OCI-LY1 (cell line): ENCODE measurements at regions not wholly inside any gene's neighbourhood (a gene's known extent, or its start where the extent isn't known, plus 50 kb on each side); places are given as distances from the start of the nearest gene placed in this dataset.

Experiments
- H2AFZ ChIP-seq: fragments of 200-600 bp; sonication (generic), shearing (Covaris generic); 2 replicates; pipeline ENCODE4 v1.6.0; 2014; ENCODE audit warnings: antibody characterized with exemption, mild to moderate bottlenecking, low read length
- H3F3A ChIP-seq: fragments of 200-600 bp; sonication (generic), shearing (Covaris generic); 2 replicates; pipeline ENCODE4 v1.6.0; 2014; ENCODE audit warnings: mild to moderate bottlenecking, antibody characterized with exemption, low read length, moderate library complexity; ENCODE audit not compliant: insufficient read depth
- H3K27ac ChIP-seq: fragments of 200-600 bp; sonication (generic); 2 replicates; pipeline ENCODE4 v1.5.1; 2014; ENCODE audit warnings: low read length, mixed run types, mild to moderate bottlenecking, low read depth; ENCODE audit not compliant: poor library complexity, severe bottlenecking
- H3K27me3 ChIP-seq: fragments of 200-600 bp; sonication (generic); 2 replicates; pipeline ENCODE4 v1.6.0; 2014; ENCODE audit warnings: antibody characterized with exemption, mild to moderate bottlenecking, low read length, moderate library complexity; ENCODE audit not compliant: insufficient read depth
- H3K36me3 ChIP-seq: fragments of 200-600 bp; sonication (generic); 2 replicates; pipeline ENCODE4 v1.6.1; 2014; ENCODE audit warnings: mild to moderate bottlenecking, antibody characterized with exemption, low read length, moderate library complexity, mixed read lengths; ENCODE audit not compliant: insufficient read depth
- H3K4me1 ChIP-seq: fragments of 200-600 bp; sonication (generic); 2 replicates; pipeline ENCODE4 v1.5.1; 2014; ENCODE audit warnings: mild to moderate bottlenecking, low read length, moderate library complexity; ENCODE audit not compliant: insufficient read depth, severe bottlenecking
- H3K4me2 ChIP-seq: fragments of 200-600 bp; sonication (generic), shearing (Covaris generic); 2 replicates; pipeline ENCODE4 v1.6.1; 2014; ENCODE audit warnings: low read length
- H3K4me3 ChIP-seq: fragments of 200-600 bp; sonication (generic); 2 replicates; pipeline ENCODE4 v1.5.1; 2014; ENCODE audit warnings: low read length, low read depth, mild to moderate bottlenecking, mixed read lengths; ENCODE audit not compliant: poor library complexity, severe bottlenecking
- H3K79me2 ChIP-seq: fragments of 200-600 bp; shearing (Covaris generic); 2 replicates; pipeline ENCODE4 v1.6.1; 2016; ENCODE audit warnings: mixed run types, low read length, mixed read lengths; ENCODE audit not compliant: insufficient read depth
- H3K9ac ChIP-seq: fragments of 200-600 bp; sonication (generic), shearing (Covaris generic); 2 replicates; pipeline ENCODE4 v1.6.1; 2014; ENCODE audit warnings: mild to moderate bottlenecking, low read length, mixed read lengths
- H3K9me2 ChIP-seq: fragments of 200-600 bp; sonication (generic), shearing (Covaris generic); 2 replicates; pipeline ENCODE4 v1.6.1; 2014; ENCODE audit warnings: low read depth, mild to moderate bottlenecking, low read length, mixed read lengths
- H3K9me3 ChIP-seq: fragments of 200-600 bp; shearing (Covaris generic); 2 replicates; pipeline ENCODE4 v1.6.1; 2014; ENCODE audit warnings: low read length, mixed read lengths
- H4K20me1 ChIP-seq: fragments of 200-600 bp; sonication (generic), shearing (Covaris generic); 2 replicates; pipeline ENCODE4 v1.6.0; 2016; ENCODE audit warnings: mild to moderate bottlenecking, low read length; ENCODE audit not compliant: insufficient read depth
- EZH2 ChIP-seq: fragments of 200-600 bp; sonication (generic), shearing (Covaris generic); IDR thresholded peaks from 2 replicates; pipeline ENCODE4 v1.8.0; 2017; ENCODE audit warnings: borderline replicate concordance, mixed run types, mild to moderate bottlenecking, antibody characterized with exemption, low read length, moderate library complexity, mixed read lengths
- TF ChIP-seq, protein P1 (sequence below): fragments of 200-600 bp; sonication (generic), shearing (Covaris generic); IDR thresholded peaks from 2 replicates; pipeline ENCODE4 v1.5.1; 2017; ENCODE audit warnings: mild to moderate bottlenecking, antibody characterized with exemption, low read length, moderate library complexity, mixed read lengths

DNA sequence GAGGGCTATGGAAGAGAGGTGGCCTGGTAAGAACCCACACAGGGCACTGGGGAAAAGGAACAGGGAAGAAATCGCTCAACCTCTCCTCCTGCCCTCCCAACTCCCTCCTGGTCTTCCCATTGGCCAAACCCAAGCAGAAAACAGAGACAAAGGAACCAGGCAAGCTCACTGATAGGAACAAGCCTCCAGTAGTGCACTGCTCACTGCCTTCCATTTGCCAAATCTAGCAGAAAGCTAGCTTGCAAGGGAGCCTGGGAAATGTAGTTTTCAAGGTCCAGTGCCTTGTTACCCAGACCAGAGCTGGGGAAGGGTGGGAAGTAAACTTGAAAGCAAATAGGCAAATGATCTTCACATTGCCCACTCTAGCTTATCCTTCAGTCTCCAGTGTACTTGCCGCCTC is 556.1 kb upstream of the AUTS2 start:
- no peak overlapping the region for H3K4me3 ChIP-seq
- H3K36me3 ChIP-seq = no peaks in the 10 kb centered on the region
- no peaks in the 10 kb centered on the region for H3K4me1 ChIP-seq
- no peak overlapping the region for H3K9ac ChIP-seq
- no peak overlapping the region for H3K4me2 ChIP-seq
- no peaks in the 10 kb centered on the region for H3F3A ChIP-seq
- peaks cover 3% of the 10 kb centered on the region for H3K9me3 ChIP-seq
- no peaks in the 10 kb centered on the region for H4K20me1 ChIP-seq
- no peaks in the 10 kb centered on the region for H3K9me2 ChIP-seq
- no peaks in the 10 kb centered on the region for H3K27me3 ChIP-seq
- H3K27ac ChIP-seq = no peak overlapping the region
- no peaks in the 10 kb centered on the region for H3K79me2 ChIP-seq
- TF ChIP-seq, protein P1, sequence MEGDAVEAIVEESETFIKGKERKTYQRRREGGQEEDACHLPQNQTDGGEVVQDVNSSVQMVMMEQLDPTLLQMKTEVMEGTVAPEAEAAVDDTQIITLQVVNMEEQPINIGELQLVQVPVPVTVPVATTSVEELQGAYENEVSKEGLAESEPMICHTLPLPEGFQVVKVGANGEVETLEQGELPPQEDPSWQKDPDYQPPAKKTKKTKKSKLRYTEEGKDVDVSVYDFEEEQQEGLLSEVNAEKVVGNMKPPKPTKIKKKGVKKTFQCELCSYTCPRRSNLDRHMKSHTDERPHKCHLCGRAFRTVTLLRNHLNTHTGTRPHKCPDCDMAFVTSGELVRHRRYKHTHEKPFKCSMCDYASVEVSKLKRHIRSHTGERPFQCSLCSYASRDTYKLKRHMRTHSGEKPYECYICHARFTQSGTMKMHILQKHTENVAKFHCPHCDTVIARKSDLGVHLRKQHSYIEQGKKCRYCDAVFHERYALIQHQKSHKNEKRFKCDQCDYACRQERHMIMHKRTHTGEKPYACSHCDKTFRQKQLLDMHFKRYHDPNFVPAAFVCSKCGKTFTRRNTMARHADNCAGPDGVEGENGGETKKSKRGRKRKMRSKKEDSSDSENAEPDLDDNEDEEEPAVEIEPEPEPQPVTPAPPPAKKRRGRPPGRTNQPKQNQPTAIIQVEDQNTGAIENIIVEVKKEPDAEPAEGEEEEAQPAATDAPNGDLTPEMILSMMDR = no peak
- no peak for TF ChIP-seq EZH2
- no peak overlapping the region for H2AFZ ChIP-seq

DNA sequence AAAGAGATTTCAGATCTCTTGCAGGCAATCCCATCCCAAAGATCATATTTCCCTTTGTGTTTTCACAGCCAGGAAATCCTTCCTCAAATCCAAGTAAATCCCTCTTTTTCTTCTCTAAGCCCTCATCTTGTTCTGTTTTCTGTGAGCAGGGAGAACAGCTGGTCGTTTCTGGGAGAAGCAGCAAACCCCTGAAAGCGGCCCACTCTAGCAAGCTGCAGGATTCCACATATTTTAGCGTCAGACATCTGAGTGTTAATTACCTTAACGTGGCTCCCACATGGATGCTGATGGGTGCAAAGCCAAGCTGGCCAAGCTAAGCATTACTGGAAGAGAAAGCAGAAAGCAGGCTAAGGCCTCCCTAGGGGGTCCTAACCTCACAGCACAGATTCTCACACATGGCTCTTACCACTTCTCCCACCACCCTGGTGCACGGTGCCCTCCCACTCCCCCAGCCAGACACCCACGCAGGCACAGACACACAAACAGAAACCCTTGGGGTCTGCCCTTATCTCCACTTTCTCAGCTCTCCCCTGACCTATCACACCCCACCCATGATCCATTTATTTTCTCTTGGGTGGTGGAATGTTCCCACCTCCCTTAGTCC is 551.0 kb upstream of the AUTS2 start:
- Histone ChIP-seq H3F3A (no peaks in the 10 kb centered on the region), H3K36me3 (no peaks in the 10 kb centered on the region), H3K4me2 (no peak overlapping the region), H3K9me3 (peaks cover 3% of the 10 kb centered on the region), H3K79me2 (no peaks in the 10 kb centered on the region), H3K9me2 (no peaks in the 10 kb centered on the region), H2AFZ (no peak overlapping the region), H4K20me1 (no peaks in the 10 kb centered on the region), H3K4me3 (no peak overlapping the region), H3K27ac (no peak overlapping the region), H3K27me3 (no peaks in the 10 kb centered on the region), H3K9ac (no peak overlapping the region), H3K4me1 (no peaks in the 10 kb centered on the region)
- TF ChIP-seq, protein P1 = no peak
- no peak for TF ChIP-seq EZH2

DNA sequence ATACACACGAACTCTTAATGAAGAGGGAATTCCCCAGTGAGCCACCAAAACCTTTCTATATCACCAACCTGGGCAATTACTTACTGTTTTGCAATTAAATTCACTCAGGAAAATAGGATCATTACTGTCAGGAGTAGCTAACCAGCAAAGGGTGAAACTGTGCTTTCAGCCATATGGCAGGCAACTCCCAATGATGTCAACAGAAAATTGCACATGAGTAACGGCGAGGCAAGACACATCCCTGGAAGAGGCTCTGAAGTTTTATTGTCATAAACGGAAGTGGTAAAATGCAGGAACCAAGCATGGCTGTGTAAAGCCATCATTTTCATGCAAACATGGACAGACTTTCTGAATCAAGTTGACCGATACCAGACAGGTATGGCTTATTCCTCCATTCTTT is 548.9 kb upstream of the AUTS2 start:
- H3K4me3 ChIP-seq = no peak overlapping the region
- H3K27ac ChIP-seq = no peak overlapping the region
- H3K9me3 ChIP-seq = no peaks in the 10 kb centered on the region; the same call in 1 of the 2 replicates
- H3K9me2 ChIP-seq = no peaks in the 10 kb centered on the region
- H3K4me1 ChIP-seq = no peaks in the 10 kb centered on the region
- no peaks in the 10 kb centered on the region for H3K27me3 ChIP-seq
- no peak overlapping the region for H3K4me2 ChIP-seq
- no peaks in the 10 kb centered on the region for H3F3A ChIP-seq
- H3K79me2 ChIP-seq = no peaks in the 10 kb centered on the region
- H3K9ac ChIP-seq = no peak overlapping the region
- TF ChIP-seq EZH2 = no peak
- TF ChIP-seq, protein P1 = no peak
- H3K36me3 ChIP-seq = no peaks in the 10 kb centered on the region
- no peak overlapping the region for H2AFZ ChIP-seq
- H4K20me1 ChIP-seq = no peaks in the 10 kb centered on the region
